ENCODE measurements at regions not wholly inside any gene's neighbourhood (a gene's known extent, or its start where the extent isn't known, plus 50 kb on each side); places are given as distances from the start of the nearest gene placed in this dataset.

DNA sequence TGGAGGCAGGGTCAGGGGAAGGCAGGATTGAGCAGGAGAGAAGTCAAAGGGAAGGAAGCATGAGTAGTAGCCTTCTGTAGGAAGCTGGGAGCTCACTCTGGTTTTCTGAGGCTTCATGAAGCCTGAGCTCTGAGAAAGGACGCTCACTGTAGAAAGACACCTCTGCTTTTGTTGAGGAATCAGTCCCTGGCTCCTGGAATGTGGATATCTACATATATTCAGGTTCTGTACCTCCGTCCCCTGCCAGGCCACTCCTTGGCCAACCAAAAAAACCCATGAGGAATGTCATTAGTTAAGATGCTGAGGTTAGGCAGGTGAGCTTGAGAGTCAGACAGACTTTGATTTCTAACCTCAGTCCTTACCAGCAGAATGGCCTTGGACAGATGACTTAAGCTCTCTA is 283.5 kb upstream of the HABP2 start:
- TF ChIP-seq FOXM1 (IDR thresholded peaks at IDR 0.05; ENCODE audit: borderline replicate concordance), result no peak
- TF ChIP-seq BHLHE40 (IDR thresholded peaks at IDR 0.05; ENCODE audit: borderline replicate concordance), result no peak

All from HEK293T (cell line).